GM19238 (cell line): ENCODE measurements at regions not wholly inside any gene's neighbourhood (a gene's known extent, or its start where the extent isn't known, plus 50 kb on each side); places are given as distances from the start of the nearest gene placed in this dataset.
A peak's percentile ranks its signal among the peaks of the same experiment; 100 is the strongest.

Experiments used
- DNase-seq: peaks from one replicate; pipeline ENCODE4 v3.0.0; 2011; ENCODE audit warnings: low spot score; ENCODE audit not compliant: insufficient read length

DNA sequence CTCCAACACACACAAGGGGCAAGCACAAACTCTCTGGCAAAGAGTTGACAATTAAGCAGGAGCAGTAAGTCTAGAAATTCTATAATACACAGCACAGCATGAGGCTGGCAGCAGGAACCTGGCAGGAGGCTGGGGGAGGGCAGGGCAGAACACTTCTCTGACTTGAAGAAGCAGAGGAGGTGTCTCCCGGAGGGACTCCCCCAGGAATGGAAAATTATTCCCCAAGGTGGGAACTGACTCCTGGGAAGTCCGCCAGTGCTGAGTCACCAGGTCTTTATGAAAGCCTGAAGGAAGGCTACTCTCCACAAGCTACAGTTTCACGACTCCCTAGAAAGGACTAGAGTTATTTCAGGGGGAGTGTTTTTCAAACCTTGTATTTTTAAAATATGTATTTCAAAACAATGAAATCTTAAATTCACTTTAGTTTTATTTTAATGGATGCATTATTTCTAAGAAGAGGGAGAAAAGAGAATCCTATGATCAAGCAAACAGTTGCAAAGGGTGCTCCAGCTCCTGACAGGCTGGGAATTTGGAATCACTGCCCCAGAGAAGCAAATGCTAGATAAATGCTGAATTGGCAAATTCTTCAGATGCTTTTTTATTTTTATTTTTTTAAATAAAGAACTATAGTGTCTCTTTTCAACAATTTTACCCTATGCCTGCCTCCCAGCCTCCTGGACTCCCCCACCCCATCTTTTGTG, 192.8 kb downstream of the LY86 start:
- no peak for DNase-seq

DNA sequence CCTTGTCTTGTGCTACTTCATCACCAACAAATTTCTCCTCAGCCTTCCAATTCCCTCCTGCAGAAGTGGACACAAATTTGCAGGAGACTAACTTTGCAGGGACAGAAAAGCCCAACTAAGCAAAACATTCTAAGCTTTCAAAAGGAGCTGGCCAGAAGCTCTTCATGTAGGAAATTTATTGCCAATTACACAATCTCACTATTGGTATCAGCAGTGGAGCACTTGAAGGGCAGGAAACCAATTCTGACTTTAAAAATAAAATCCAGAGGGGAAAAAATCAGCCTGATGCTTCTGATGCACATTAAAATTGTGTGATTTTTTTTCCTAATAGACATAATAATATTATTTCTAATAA, 193.3 kb downstream of the LY86 start:
- no peak for DNase-seq

DNA sequence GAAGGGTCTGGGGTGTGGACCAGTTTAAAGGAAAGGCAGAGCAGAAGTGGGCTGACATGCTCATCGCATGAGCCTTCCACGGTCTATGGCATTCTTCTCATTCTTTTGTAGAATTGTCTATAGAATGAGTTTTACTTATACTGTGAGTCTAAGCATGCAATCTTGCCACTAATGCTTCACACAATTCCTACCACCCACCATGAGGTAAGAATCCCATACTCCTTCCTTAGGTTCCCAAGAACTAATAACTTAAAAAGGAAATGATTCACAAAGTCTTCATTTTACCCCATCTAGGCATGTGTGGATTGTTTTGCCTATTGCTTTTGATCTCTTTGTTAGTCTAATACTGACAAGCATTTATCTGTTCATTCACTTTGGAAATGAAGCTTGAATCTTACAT, 195.2 kb downstream of the LY86 start:
- no peak for DNase-seq

DNA sequence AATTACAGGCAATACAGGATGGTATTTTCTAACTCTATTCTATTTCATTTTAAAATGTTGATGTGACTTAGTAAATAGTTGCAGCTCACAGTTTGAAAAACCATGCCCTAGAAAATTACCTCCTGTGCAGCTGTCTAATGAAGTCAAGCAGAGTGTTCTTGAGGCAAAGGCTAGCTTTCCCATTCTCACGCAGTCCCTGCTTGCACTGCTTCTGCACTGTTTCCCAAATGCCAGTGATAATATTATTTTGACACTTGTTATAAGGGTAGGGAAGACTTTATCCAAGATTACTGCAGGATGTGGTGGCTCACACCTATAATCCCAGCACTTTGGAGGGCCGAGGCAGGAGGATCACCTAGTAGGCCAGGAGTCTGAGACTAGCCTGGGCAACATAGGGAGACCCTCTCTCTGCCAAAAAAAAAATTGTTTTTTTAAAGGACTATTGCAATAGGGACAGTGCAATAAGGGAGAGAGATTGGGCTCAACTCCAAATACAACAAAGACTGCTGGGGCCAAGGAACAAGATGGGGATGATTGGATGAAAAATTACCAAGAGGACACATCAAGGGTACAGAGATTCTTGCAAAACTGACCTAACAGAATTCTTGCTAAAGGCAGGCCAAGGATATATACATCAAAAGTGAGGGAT, 196.1 kb downstream of the LY86 start:
- no peak for DNase-seq

DNA sequence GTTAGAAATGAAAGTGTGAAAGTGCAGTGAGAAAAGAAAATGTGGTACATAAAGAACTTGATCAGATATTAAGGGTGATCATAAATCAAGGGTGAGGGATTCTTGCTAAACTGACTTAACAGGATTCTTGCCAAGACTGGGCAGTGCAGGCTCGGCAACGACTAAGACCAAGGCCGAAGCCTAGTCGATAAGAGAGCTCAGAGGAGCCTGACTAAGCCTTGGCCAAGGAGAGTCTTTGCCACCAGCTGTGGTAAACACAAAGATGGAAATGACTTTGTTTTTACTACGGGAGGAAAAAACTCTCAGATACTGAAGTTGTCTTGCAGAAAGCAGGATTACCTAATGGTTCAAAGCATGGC, 196.6 kb downstream of the LY86 start:
- DNase-seq = no peak

DNA sequence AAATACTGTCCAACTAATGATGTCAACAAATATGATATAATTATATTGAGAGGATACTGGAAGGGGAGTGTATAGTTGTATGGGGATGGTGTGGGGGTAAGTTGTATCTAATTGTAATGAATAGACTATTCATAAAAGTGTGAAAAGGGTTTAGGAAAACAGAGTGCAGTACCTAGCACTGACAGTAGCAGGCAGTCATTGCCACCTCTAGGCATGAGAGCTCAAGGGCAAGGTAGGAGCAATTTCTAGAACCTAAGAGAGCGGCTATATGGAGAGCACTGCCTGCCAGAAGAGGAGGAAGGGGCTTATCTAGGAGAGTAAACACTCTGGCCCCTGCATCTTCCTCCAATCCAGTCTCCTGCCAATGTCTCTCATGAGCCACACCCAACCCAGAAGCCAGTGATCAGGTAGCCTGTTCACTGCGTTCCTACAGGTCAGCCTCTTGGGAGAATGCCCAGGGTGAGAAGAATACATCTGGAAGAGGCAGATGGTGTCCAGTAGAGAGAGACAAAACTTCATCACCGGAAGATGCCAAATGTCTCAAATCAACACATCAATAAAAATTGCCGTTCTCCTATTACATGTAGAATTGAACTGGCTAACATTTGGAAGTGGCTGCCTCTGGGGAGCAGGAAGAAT, 200.0 kb downstream of the LY86 start:
- DNase-seq = no peak

DNA sequence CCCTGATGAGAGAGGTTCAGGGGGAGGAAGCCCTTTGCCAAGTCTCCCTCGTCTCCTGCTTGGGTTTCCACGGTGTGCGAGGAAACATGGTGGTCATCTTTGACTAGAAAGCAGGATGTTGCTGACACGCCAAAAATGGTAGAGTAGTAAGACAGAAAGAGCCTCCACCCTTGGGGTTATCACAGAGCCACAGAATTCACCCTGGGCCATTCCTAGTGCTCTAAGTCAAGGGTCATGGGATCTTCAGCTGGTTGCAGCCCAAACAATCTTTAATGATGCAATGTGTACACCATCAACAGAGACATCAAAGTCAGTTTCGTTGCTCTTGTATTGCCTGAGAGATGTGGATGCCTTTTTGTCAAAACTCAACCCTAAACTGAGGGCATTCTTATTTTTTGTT, 201.9 kb downstream of the LY86 start:
- DNase-seq = no peak

DNA sequence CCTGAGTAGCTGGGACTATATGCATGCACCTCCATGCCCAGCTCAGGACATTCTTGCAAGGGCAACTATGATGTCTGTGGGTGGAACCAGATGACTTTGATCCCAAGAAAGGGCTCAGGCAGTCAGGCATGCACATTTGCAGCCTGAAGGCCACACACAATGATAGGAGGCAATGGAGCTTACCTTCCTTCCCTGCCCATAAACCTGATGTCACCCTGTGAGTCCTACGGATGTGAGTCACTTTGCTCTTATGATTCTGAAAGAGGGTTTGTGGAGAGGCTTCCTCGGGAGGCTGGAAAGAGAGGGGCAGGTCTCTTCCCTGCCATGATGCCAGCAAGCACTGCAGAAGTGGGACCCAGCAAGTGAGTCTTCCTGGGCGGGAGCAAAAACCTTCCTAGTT, 202.4 kb downstream of the LY86 start:
- no peak for DNase-seq

DNA sequence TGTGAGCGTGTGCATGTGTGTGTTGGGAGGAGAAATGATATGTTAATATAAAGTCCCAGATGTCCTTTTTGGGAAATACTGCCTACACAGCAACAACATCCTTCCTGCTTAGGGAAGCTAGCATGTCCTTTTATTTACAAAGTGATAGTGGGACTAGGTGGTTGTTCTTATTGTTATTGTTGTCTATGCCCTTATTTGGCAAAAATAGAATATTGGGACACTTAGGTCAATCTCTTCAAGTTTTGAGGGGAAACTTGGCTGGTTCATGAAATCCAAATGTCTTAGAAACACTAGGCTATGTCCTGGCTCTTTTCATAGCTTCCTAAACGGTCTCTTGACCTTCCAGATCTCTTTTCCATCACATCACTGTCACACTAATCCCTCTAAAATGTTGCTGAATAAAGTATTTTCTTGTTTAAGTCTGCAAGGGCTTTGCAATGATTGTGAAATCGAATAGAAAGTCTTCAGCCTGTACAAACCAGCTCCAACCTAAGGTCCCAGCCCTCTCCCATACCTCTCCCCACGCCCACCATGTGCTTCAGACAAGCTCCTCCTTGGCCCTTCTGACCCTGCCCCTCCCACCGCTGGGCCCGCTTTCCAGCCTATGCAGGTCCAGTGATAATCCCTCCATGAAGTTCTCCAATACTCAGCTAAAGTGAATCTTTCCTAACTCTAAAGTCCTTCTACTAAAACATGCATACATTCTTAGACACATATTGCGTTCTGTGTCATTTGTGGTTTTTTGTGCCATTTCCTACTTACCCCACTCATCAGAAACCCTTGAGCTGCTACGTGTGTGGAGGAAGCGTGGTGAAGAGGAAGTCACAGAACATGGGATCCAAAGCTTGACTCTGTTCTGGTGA, 205.1 kb downstream of the LY86 start:
- DNase-seq = no peak

DNA sequence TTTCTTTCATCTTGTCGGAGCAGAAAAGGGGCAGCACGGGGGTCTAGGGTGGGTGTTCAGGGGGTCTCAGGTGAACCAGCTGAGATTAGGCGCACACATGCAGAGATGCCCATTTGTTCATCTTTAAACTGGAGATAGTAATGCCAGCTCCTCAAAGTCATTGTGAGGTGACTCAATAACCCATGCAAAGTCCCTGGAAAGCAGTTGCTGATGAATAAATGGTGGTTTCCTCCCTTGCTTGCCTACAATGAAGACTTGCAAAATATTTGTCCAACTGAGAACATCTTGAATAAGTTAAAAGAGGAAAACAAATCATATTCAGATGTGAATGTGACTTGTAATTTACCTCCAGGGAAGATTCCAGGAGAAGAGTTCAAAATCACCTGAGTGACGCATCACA, 206.9 kb downstream of the LY86 start:
- DNase-seq = no peak

DNA sequence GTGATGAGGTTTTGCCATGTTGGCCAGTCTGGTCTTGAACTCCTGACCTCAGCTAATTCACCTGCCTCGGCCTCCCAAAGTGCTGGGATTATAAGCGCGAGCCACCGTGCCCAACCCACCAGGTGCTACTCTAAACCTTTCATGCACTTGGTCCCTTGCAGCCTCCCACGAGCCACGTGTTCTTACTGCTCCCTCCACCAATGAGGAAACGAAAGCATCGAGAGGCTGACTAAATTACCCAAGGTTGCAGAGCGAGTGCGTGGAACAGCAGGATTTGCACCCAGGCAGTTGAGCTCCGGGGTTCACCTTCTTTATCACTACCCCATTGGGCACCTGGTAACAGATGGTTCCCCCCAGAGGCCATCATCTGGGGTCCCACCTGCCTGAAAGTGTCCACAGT, 208.3 kb downstream of the LY86 start:
- DNase-seq = no peak

DNA sequence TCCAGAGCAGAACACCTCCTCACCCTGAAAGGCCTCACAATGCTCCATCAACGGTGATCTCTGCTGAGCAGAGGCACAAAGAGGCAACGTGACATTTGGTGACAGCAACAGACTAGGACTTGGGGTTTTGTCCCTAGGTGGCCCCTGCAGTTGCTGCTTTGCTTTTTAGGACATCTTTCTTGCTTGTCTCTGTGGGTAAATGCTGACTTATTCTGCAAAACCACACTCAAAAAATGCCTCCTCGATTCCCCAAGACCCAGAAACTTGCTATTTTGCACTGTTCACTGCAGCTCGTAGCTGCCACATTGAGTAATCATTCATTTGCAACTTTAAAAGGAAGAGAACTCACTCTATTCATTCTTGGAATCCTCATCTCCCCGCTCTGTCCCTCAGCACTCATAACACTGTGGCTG, 209.9 kb downstream of the LY86 start:
- DNase-seq = no peak

DNA sequence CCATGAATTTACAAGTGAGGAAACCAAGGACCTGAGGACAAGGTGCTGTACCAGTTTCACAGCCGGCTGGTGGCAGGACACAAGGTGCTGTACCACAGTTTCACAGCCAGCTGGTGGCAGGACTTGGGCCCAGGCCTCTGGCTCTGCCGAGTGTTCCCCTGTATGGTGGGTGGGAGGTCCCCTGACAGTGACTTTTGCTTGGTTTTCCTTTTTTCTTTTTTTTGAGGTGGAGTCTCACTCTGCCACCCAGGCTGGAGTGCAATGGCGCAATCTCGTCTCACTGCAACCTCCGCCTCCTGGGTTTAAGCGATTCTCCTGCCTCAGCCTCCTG, 212.4 kb downstream of the LY86 start:
- no peak for DNase-seq

DNA sequence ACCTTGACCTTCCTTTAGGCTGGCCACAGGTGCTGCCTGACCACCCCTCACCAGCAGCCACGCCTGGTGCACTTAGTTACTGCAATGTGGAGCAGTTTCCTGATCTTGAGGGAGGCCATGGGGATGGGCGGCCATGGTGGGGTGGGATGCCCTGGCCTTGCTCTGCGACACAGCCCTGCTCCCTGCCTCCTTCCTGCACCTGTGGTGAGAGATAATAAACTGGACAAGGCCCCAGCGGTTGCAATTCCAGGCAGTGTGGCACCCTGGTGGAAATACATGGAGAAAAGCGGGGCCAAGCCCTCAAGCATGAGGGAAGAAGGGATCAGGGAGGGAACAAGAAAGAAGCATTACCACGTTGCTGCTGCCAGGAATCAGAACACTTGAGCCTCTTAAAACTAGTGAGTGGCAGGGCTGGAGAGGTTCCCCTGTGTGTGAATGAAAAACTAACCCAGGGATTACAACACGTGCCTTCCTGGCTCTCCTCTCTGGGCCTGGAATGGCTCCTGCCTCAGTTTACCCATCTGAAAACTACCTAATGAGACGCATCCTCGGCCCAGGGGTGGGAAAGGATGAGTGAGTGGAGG, 213.2 kb downstream of the LY86 start:
- DNase-seq = no peak

DNA sequence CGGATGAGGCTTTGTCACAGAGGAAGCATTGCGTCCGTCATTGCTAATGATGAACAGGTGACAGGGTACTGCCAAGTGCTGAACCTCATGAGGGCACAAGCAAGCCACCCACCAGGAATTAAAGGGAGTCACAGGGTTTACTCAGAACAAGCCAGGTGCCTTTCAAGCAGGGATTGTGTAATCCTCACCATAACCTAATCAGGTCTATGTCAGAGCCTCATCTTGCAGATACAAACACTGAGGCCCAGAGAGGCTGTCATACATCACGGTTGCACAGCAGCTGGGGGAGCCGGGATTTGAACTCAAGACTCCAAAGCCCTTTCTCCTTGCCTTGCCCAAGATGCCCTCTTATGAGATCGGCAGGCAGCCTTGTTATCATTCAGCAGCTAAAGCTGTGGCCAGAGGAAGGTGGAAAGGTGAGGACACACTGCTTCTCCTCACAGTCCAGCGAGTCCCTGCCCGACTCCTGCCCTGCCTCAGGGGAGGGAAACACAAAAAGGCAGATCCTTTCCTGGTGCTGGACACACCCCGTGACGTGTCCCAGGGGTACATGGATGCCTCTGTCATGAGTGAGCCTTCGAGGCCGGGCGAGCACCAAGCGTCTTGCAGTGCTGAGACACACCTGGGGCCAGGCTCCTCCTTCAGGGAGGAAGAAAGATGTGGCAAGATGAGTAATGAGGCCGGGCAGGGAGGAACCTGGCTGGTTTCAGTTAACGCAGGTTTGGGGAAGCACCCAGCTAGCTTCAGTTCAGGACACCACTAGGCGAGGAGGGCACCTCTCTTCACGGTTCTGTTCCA, 214.9 kb downstream of the LY86 start:
- DNase-seq = peak; percentile 46

DNA sequence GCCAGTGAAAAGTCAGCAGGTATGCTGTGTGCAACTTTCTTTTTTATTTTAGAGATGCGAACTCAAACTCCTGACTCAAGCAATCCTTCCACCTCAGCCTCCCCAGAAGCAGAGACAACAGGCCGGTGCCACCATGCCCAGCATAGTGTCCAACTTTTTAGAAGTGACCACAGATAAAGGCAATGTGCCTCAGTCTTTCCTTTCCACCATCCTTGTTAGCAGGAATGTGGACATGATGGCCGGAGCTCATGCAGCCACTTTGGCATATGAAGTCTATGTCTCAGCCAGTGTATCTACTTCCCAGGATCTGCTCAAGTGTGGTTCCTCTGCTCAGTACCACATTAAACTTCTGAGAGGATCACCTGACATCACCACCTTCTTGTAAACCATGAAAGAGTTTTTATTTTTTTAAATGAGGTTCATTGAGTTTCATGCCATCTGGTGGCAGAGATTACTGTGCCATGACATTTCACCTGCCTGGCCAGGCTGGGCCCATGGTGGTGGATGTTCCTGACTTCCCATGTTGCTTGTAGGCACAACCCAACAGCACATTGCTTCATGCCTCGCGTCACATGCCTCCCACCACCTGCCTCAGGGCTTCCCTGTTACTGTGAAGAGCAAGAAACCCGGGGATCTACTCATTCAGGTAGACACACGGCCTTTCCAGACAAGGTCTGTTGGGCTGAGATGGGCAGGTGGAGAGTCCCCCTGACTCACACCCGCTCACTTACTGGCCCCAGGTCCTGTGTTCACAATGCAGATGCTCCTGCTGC, 216.5 kb downstream of the LY86 start:
- DNase-seq = no peak

DNA sequence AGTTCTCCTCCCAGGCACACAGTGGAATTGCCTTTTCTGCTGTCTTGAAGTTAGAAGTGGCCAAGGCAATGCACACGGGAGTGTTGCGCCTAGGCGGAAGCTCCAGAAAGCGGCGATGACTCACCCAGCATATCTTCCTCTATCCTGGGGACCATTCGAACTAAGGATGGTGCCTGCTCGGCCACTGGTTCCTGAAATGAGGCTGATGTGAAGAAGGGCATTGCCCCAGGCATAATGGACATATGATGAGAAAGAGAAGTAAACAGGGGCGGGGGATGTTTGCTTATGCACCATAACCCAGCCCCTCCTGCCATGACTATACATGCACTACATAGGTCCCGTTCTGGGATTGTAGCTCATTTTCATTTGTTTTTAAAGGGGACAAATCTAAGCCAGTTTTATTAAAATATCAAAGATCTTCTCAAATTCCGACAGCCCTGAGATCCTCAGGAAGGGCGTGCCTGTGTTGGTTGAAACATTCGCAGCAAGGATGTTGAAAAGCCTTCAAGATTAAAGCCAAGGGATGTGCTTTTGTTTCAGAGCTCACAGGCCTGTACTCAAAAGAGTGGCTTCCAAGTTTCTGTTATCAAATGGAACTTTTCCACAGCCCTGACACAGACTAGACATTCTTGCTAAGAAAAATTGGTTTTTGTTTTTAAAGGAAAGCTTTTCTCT, 218.5 kb downstream of the LY86 start:
- DNase-seq = no peak

DNA sequence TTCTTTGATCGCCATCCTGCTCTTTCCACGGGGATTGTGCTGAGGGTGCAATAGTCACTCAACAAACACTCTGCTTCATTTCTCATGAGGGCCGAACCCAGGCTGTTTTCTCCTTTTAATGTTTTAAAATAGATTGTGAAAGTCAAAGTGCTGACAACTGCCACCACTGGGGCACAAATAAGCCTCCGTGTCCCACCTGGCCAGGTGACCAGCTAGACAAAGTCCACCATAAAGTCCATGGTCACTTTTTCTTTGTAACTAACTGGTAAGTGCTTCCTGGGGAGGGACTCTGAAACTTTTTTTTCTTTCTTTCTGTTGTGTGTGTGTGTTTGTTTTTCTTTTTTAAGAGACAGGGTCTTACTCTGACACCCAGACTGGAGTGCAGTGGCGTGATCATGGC, 219.8 kb downstream of the LY86 start:
- no peak for DNase-seq

DNA sequence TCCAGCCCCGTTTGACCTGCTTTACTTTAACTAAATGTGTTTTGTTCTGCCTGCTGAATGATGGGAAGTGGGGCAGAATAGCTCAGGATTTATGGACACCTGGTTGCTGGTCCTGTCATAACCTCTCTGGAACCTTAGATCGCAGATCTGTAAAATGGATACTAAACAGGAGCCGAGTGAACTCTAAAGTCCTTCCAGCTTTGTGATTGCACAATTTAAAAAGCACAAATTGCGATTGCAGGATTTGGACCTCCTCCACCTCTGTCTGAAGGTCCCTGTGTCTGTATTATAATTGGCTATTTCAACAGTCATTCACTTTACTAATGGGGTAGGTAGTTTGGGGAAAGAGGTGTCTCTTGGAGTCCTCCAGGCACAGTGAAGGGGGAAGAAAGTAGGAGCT, 220.4 kb downstream of the LY86 start:
- DNase-seq = no peak

DNA sequence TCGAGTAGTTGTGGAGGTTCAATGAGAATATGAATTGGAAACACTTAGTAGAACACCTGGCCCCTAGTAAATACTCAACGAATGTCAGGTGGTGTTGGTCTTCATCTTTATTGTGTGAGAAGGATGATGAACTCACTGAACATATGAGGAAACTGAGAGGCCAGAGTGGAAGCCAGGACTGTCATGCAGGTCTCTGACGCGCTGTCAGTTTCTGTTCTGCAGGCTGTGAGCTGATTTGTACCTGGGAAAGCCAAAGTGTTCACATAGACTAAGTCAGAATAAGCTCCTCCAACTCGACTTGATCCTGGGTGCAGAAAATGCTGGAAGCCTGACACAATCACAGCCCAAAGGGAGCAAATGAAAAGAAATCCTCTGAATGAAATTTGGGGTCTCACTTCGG, 222.2 kb downstream of the LY86 start:
- no peak for DNase-seq
